ENCODE measurements at regions not wholly inside any gene's neighbourhood (a gene's known extent, or its start where the extent isn't known, plus 50 kb on each side); places are given as distances from the start of the nearest gene placed in this dataset.

DNA sequence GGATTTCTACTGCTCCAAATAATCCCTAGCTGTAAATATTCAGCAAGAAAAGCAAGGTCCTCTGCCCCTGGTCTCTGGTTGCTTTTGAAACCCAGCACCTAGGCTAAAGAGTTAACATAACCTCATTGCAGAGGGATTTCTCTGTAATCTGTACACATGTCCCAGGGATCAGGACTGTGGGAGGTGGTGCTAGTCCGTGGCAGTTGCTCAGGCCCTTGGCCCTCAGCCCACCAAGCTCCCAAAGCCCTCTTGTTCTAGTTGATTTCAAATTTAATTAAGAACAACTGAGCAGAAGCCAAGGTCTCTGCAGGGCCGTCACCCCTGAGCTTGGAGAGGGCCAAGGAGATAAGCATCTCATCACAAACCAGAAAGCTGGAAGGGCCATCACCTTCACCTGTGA lies 181.1 kb downstream of the SOX9 start:
- H3K4me1 Mint-ChIP-seq: no peaks in the 10 kb centered on the region; the same call in 1 of the 3 replicates
- no peak overlapping the region for H3K27ac ChIP-seq (ENCODE audit: low read depth)
- no peak overlapping the region for H2AFZ ChIP-seq
- ATAC-seq: no peak
- no peaks in the 10 kb centered on the region for H3K36me3 Mint-ChIP-seq (ENCODE audit: low read depth)
- H3K9me2 ChIP-seq (ENCODE audit: insufficient read depth): no peaks in the 10 kb centered on the region
- no peaks in the 10 kb centered on the region for H4K20me1 ChIP-seq (replicated peaks; ENCODE audit: insufficient read depth)
- no peaks in the 10 kb centered on the region for H3K4me1 ChIP-seq (ENCODE audit: insufficient read depth)
- H3K4me3 Mint-ChIP-seq: no peak overlapping the region
- H3K27ac Mint-ChIP-seq: no peak overlapping the region
- no peaks in the 10 kb centered on the region for H3F3A ChIP-seq (replicated peaks; ENCODE audit: low read depth)
- no peak overlapping the region for H3K4me2 ChIP-seq
- no peaks in the 10 kb centered on the region for H3K36me3 ChIP-seq (ENCODE audit: insufficient read depth)
- no peaks in the 10 kb centered on the region for H3K79me2 ChIP-seq (replicated peaks; ENCODE audit: insufficient read depth)
- H3K9me3 Mint-ChIP-seq: no peaks in the 10 kb centered on the region
- TF ChIP-seq CTCF (conservative IDR thresholded peaks at IDR 0.05; ENCODE audit: low read depth in 2 of 2): no peak
- TF ChIP-seq EZH2 (IDR thresholded peaks at IDR 0.05; ENCODE audit: low read depth, unreplicated experiment): no peak
- TF ChIP-seq POLR2AphosphoS5 (IDR thresholded peaks at IDR 0.05; ENCODE audit: low read depth): no peak
- TF ChIP-seq STAT1 (IDR thresholded peaks at IDR 0.05; ENCODE audit: unreplicated experiment): no peak
- TF ChIP-seq JUNB (IDR thresholded peaks at IDR 0.05; ENCODE audit: unreplicated experiment): no peak
- TF ChIP-seq EZH2phosphoT487 (IDR thresholded peaks at IDR 0.05; ENCODE audit: unreplicated experiment): no peak
- no peak for TF ChIP-seq CREB1 (CRISPR knock-in tag; IDR thresholded peaks at IDR 0.05; ENCODE audit: low read depth)
- no peak for TF ChIP-seq ZNF331 (CRISPR knock-in tag; IDR thresholded peaks at IDR 0.05; ENCODE audit: low read depth)
- no peak for TF ChIP-seq NANOG (IDR thresholded peaks at IDR 0.05; ENCODE audit: borderline replicate concordance)
- no peak for TF ChIP-seq ZNF462 (CRISPR knock-in tag; IDR thresholded peaks at IDR 0.05)
- TF ChIP-seq, protein P1, sequence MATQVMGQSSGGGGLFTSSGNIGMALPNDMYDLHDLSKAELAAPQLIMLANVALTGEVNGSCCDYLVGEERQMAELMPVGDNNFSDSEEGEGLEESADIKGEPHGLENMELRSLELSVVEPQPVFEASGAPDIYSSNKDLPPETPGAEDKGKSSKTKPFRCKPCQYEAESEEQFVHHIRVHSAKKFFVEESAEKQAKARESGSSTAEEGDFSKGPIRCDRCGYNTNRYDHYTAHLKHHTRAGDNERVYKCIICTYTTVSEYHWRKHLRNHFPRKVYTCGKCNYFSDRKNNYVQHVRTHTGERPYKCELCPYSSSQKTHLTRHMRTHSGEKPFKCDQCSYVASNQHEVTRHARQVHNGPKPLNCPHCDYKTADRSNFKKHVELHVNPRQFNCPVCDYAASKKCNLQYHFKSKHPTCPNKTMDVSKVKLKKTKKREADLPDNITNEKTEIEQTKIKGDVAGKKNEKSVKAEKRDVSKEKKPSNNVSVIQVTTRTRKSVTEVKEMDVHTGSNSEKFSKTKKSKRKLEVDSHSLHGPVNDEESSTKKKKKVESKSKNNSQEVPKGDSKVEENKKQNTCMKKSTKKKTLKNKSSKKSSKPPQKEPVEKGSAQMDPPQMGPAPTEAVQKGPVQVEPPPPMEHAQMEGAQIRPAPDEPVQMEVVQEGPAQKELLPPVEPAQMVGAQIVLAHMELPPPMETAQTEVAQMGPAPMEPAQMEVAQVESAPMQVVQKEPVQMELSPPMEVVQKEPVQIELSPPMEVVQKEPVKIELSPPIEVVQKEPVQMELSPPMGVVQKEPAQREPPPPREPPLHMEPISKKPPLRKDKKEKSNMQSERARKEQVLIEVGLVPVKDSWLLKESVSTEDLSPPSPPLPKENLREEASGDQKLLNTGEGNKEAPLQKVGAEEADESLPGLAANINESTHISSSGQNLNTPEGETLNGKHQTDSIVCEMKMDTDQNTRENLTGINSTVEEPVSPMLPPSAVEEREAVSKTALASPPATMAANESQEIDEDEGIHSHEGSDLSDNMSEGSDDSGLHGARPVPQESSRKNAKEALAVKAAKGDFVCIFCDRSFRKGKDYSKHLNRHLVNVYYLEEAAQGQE (IDR thresholded peaks at IDR 0.05; ENCODE audit: unreplicated experiment): no peak
- no peak for TF ChIP-seq ZNF114 (CRISPR knock-in tag; IDR thresholded peaks at IDR 0.05)
- TF ChIP-seq, protein P2, sequence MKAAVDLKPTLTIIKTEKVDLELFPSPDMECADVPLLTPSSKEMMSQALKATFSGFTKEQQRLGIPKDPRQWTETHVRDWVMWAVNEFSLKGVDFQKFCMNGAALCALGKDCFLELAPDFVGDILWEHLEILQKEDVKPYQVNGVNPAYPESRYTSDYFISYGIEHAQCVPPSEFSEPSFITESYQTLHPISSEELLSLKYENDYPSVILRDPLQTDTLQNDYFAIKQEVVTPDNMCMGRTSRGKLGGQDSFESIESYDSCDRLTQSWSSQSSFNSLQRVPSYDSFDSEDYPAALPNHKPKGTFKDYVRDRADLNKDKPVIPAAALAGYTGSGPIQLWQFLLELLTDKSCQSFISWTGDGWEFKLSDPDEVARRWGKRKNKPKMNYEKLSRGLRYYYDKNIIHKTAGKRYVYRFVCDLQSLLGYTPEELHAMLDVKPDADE (IDR thresholded peaks at IDR 0.05): no peak
- H3K27me3 Mint-ChIP-seq (ENCODE audit: insufficient read depth, low read depth, poor library complexity): peaks cover 2% of the 10 kb centered on the region
- H3K4me3 ChIP-seq: no peak overlapping the region
- no peaks in the 10 kb centered on the region for H3K27me3 ChIP-seq (ENCODE audit: insufficient read depth)
- no peak for DNase-seq (ENCODE audit: low spot score)

Data from GM23338 (cell line).